A673 (cell line): ENCODE measurements at regions not wholly inside any gene's neighbourhood (a gene's known extent, or its start where the extent isn't known, plus 50 kb on each side); places are given as distances from the start of the nearest gene placed in this dataset.

Experiments
- BruUV-seq: library from RNA; stranded (reverse); fragments of 400-500 nt; replicated peaks from 2 replicates; lab custom pipeline; 2021; lab: Mats Ljungman, UMichigan
- CTCF ChIA-PET: fragments of 300-600 bp; sonication (Branson Sonifier 250); formaldehyde crosslinking; loops from one replicate; lab custom pipeline; 2022; ENCODE audit warnings: antibody characterized with exemption; lab: Charles Lee
- POLR2A ChIA-PET: fragments of 300-600 bp; sonication (Branson Sonifier 250); formaldehyde crosslinking; loops from one replicate; lab custom pipeline; 2022; ENCODE audit warnings: antibody characterized with exemption; ENCODE audit not compliant: low non-redundant PET; lab: Charles Lee
- DNase-seq: peaks from one replicate; pipeline ENCODE4 v3.0.0-alpha.2; 2015; ENCODE audit warnings: low spot score
- H3K27ac ChIP-seq: fragments of 200-600 bp; sonication (generic); 2 replicates; pipeline ENCODE4 v1.5.1; 2016; ENCODE audit warnings: mixed run types, low read depth, mild to moderate bottlenecking, mixed read lengths, antibody characterized with exemption, low read length; ENCODE audit not compliant: poor library complexity, severe bottlenecking
- H3K27me3 ChIP-seq: fragments of 200-600 bp; sonication (generic); replicated peaks from 2 replicates; pipeline ENCODE4 v1.6.1; 2017; ENCODE audit warnings: mixed run types, low read depth, mild to moderate bottlenecking, mixed read lengths, antibody characterized with exemption, low read length; ENCODE audit not compliant: insufficient read depth, poor library complexity
- H3K36me3 ChIP-seq: fragments of 200-600 bp; sonication (generic); 2 replicates; pipeline ENCODE4 v1.6.1; 2016; ENCODE audit warnings: mixed run types, mild to moderate bottlenecking, mixed read lengths, antibody characterized with exemption, low read length; ENCODE audit not compliant: insufficient read depth, poor library complexity, severe bottlenecking
- H3K4me1 ChIP-seq: fragments of 200-600 bp; sonication (generic); 2 replicates; pipeline ENCODE4 v1.6.1; 2017; ENCODE audit warnings: mixed run types, mild to moderate bottlenecking, mixed read lengths, antibody characterized with exemption, low read length; ENCODE audit not compliant: insufficient read depth, poor library complexity, severe bottlenecking
- H3K4me3 ChIP-seq: fragments of 200-600 bp; sonication (generic); 2 replicates; pipeline ENCODE4 v1.5.1; 2016; ENCODE audit warnings: low read depth, mixed run types, mild to moderate bottlenecking, mixed read lengths, low read length; ENCODE audit not compliant: poor library complexity, severe bottlenecking
- H3K9me3 ChIP-seq: fragments of 200-600 bp; sonication (generic); 2 replicates; pipeline ENCODE4 v1.6.1; 2016; ENCODE audit warnings: mixed run types, low read depth, mild to moderate bottlenecking, mixed read lengths, antibody characterized with exemption, low read length; ENCODE audit not compliant: poor library complexity, severe bottlenecking
- CTCF ChIP-seq: fragments of 300-800, 200-600 bp; sonication (generic); conservative IDR thresholded peaks from 2 replicates; pipeline ENCODE4 v1.5.1; 2017; ENCODE audit warnings: low read depth, mild to moderate bottlenecking, antibody characterized with exemption, low read length, moderate library complexity, mixed read lengths
- EZH2 ChIP-seq: fragments of 200-600 bp; sonication (generic); IDR thresholded peaks from 2 replicates; pipeline ENCODE4 v1.6.1; 2017; ENCODE audit warnings: borderline replicate concordance, low read depth, mild to moderate bottlenecking, mixed read lengths, antibody characterized with exemption, low read length; ENCODE audit not compliant: poor library complexity, severe bottlenecking
- intact Hi-C: fragments of 100-400 bp; cut with micrococcal nuclease; formaldehyde crosslinking; loops from one replicate; pipeline ENCODE4 v1.10.0; 2022; ENCODE audit not compliant: unreplicated experiment

- no peaks in the 10 kb centered on the region for H3K36me3 ChIP-seq
- no peaks in the 10 kb centered on the region for H3K4me1 ChIP-seq
- ChIA-PET CTCF (no interaction called here), POLR2A (no interaction called here)
- no peaks in the 10 kb centered on the region for H3K9me3 ChIP-seq
- peaks cover 24% of the 10 kb centered on the region for H3K27me3 ChIP-seq
- no peak overlapping the region for H3K27ac ChIP-seq
- DNase-seq = no peak
- H3K4me3 ChIP-seq = no peak overlapping the region
- intact Hi-C loops = no loop called here
- TF ChIP-seq EZH2 (no peak), CTCF (no peak)
- no TSS peak for BruUV-seq
These were observed 147.3 kb upstream of the CYP1B1 start for GRCh38 chr2:38223256-38223655.

- no peaks in the 10 kb centered on the region for H3K9me3 ChIP-seq
- H3K4me3 ChIP-seq = no peak overlapping the region
- H3K36me3 ChIP-seq = no peaks in the 10 kb centered on the region
- BruUV-seq = no TSS peak
- ChIA-PET POLR2A (no interaction called here), CTCF (no interaction called here)
- H3K4me1 ChIP-seq = no peaks in the 10 kb centered on the region
- TF ChIP-seq CTCF = no peak
- TF ChIP-seq EZH2 = no peak
- no peak for DNase-seq
- H3K27ac ChIP-seq = no peak overlapping the region
- intact Hi-C loops = no loop called here
- peaks cover 3% of the 10 kb centered on the region for H3K27me3 ChIP-seq
These were observed 144.2 kb upstream of the CYP1B1 start for GRCh38 chr2:38220164-38220563.

- no peak overlapping the region for H3K4me3 ChIP-seq
- no peaks in the 10 kb centered on the region for H3K36me3 ChIP-seq
- DNase-seq = no peak
- TF ChIP-seq CTCF (no peak), EZH2 (no peak)
- H3K9me3 ChIP-seq = no peaks in the 10 kb centered on the region
- ChIA-PET POLR2A (no interaction called here), CTCF (no interaction called here)
- H3K27me3 ChIP-seq = peaks cover 3% of the 10 kb centered on the region
- intact Hi-C loops = no loop called here
- no peaks in the 10 kb centered on the region for H3K4me1 ChIP-seq
- BruUV-seq = no TSS peak
- no peak overlapping the region for H3K27ac ChIP-seq
These were observed 143.0 kb upstream of the CYP1B1 start for GRCh38 chr2:38218995-38219394.
